ENCODE measurements at regions not wholly inside any gene's neighbourhood (a gene's known extent, or its start where the extent isn't known, plus 50 kb on each side); places are given as distances from the start of the nearest gene placed in this dataset.

- TF ChIP-seq, protein P1, sequence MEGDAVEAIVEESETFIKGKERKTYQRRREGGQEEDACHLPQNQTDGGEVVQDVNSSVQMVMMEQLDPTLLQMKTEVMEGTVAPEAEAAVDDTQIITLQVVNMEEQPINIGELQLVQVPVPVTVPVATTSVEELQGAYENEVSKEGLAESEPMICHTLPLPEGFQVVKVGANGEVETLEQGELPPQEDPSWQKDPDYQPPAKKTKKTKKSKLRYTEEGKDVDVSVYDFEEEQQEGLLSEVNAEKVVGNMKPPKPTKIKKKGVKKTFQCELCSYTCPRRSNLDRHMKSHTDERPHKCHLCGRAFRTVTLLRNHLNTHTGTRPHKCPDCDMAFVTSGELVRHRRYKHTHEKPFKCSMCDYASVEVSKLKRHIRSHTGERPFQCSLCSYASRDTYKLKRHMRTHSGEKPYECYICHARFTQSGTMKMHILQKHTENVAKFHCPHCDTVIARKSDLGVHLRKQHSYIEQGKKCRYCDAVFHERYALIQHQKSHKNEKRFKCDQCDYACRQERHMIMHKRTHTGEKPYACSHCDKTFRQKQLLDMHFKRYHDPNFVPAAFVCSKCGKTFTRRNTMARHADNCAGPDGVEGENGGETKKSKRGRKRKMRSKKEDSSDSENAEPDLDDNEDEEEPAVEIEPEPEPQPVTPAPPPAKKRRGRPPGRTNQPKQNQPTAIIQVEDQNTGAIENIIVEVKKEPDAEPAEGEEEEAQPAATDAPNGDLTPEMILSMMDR (IDR thresholded peaks at IDR 0.05; ENCODE audit: insufficient read depth, low read depth, low read length, missing control alignments) = no peak
- DNase-seq (ENCODE audit: low read depth) = no peak
- H3K4me3 ChIP-seq (ENCODE audit: low read depth, low read length) = no peak overlapping the region
These were observed 204.8 kb upstream of the S1PR3 start for GRCh38 chr9:88786291-88787079.

DNA sequence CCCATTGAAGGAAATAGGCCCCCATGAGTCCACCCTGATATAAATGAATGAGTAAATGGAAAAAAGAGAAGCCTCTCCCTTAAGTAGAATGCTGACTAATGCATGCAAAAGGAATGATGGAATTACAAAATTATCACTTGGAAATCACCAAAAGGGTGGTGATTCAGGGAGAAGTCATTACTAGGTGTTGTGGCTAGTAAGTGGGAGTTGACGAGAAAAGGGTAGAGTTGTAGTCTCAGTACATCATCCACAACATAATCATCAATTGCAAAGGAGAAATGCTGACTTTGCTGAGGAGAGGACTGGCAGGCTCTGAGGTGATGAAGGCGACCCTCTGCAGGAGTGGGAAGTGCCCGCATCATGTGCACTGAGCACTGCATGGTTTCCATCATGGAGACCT lies 201.5 kb upstream of the S1PR3 start:
- H3K4me3 ChIP-seq (ENCODE audit: low read depth, low read length) = no peak overlapping the region
- TF ChIP-seq, protein P1 (IDR thresholded peaks at IDR 0.05; ENCODE audit: insufficient read depth, low read depth, low read length, missing control alignments) = no peak
- DNase-seq (ENCODE audit: low read depth) = no peak

DNA sequence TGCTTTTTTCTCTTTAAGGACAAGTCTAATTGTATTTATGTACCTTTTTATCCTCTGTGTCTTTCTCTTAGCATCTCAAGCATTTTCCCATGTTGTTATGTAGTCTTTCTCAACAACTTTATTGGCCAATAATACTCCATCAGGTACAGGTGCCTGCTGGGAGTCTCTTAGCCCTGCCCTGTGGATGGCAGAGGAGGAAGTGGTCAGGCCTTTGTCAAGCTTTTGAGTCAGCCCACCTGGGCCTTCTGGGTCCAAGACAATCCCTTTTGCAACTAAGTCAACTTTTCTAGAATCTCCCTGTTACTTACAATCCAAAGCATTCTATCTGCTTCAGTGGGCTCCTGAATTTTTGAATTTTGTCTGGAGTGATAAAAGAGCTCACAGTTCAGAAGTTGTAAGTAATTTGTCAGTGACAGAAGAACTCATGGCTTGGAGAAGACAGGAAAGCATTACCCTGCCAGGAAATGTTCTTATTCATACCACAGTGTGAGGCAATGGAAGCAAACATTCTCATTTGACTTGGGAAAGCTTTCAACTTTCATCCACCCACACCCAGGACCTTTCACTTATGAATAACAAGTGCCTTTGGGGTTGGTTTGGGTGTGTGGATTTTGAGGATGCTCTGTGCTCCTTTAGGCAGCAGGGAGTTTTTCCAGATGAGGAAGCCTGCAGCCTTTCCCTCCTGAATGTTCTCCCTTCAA lies 200.0 kb upstream of the S1PR3 start:
- no peak overlapping the region for H3K4me3 ChIP-seq (ENCODE audit: low read depth, low read length)
- DNase-seq (ENCODE audit: low read depth) = no peak
- TF ChIP-seq, protein P1 (IDR thresholded peaks at IDR 0.05; ENCODE audit: insufficient read depth, low read depth, low read length, missing control alignments) = no peak

DNA sequence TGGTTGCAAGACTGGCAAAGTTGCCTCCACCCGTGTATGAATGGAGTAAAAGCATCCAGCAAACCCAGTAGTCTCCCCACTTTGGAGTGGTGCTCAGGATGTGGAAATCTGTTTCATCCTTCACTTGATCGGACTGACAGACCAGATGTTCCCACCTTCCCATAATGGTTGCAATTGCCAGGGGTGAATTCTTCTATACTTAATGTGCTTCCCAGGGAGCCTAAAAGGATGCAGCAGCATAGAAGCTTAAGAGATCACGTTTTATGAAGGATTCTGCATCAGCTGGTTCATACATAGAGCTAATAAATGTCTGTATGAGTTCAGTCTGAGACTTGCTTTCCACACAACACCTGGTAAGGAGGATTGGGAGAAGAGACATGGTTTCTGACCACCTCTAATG lies 198.8 kb upstream of the S1PR3 start:
- TF ChIP-seq, protein P1 (IDR thresholded peaks at IDR 0.05; ENCODE audit: insufficient read depth, low read depth, low read length, missing control alignments) = no peak
- no peak overlapping the region for H3K4me3 ChIP-seq (ENCODE audit: low read depth, low read length)
- no peak for DNase-seq (ENCODE audit: low read depth)

- no peak overlapping the region for H3K4me3 ChIP-seq (ENCODE audit: low read depth, low read length)
- TF ChIP-seq, protein P1 (IDR thresholded peaks at IDR 0.05; ENCODE audit: insufficient read depth, low read depth, low read length, missing control alignments) = no peak
- DNase-seq (ENCODE audit: low read depth) = no peak
These were observed 197.2 kb upstream of the S1PR3 start for GRCh38 chr9:88794100-88794499.

DNA sequence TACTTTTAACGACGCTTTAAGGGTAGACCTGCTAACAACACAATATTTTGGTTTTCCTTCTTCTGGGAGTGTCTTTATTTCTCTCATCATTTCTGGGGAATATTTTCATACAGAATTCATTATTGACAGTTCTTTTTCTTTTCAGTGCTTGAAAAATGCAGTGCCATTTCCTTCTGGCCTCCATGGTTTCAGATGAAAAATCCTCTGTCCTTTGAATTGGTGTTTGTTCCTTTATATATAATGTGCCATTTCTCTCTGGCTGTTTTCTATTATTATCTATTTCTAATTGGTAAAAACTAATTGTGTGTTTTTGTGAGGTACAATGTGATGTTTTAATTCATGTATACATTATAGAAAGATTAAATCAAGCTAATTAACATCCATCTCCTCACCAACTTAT lies 194.3 kb upstream of the S1PR3 start:
- TF ChIP-seq, protein P1 (IDR thresholded peaks at IDR 0.05; ENCODE audit: insufficient read depth, low read depth, low read length, missing control alignments) = no peak
- DNase-seq (ENCODE audit: low read depth) = no peak
- no peak overlapping the region for H3K4me3 ChIP-seq (ENCODE audit: low read depth, low read length)

Data from GM12865 (cell line).